Right lobe of liver (tissue), 6 donors: ENCODE measurements at regions not wholly inside any gene's neighbourhood (a gene's known extent, or its start where the extent isn't known, plus 50 kb on each side); places are given as distances from the start of the nearest gene placed in this dataset.

Source experiments
- ATAC-seq, 4 donors: fragments of 200-7000 bp; cut with Tn5 transposase; one replicate each; pipeline ENCODE4 v1.9.1; 2020; ENCODE audit warnings: mild to moderate bottlenecking in 4 of 4, moderate library complexity in 4 of 4
- DNase-seq, 3 donors: peaks; one replicate each; pipeline ENCODE4 v3.0.0-alpha.2; 2020
- H3K27ac ChIP-seq, 3 donors: fragments of 200-600 bp; one replicate each; pipeline ENCODE4 v1.8.0; 2022
- H3K27me3 ChIP-seq, 2 donors: fragments of 200-600 bp; one replicate each; pipeline ENCODE4 v1.8.0; 2022
- H3K36me3 ChIP-seq, 4 donors: fragments of 200-600 bp; sonication (generic) in 1 of 4; one replicate each; pipeline versions ENCODE4 v1.5.1 to v1.8.0; 2017 to 2022; ENCODE audit warnings: control low read depth in 1 of 4
- H3K4me1 ChIP-seq, 4 donors: fragments of 200-600 bp; sonication (generic) in 1 of 4; one replicate each; pipeline versions ENCODE4 v1.5.1 to v1.8.0; 2017 to 2022; ENCODE audit warnings: control low read depth in 1 of 4
- H3K4me3 ChIP-seq, 3 donors: fragments of 200-600 bp; one replicate each; pipeline ENCODE4 v1.8.0; 2022
- H3K9me3 ChIP-seq, 4 donors: fragments of 200-600 bp; sonication (generic) in 1 of 4; one replicate each; pipeline versions ENCODE4 v1.5.1 to v1.8.0; 2017 to 2022; ENCODE audit warnings: control low read depth in 1 of 4
- POLR2A ChIP-seq: fragments of 450-650 bp; IDR thresholded peaks from one replicate; pipeline ENCODE4 v1.6.1; 2017; ENCODE audit warnings: antibody characterized with exemption, mild to moderate bottlenecking
- WGBS: methylation state at CpG from one replicate; pipeline ENCODE4 v1.1.6; 2018; ENCODE audit warnings: low coverage, low lambda C conversion rate; ENCODE audit not compliant: insufficient coverage; ENCODE audit errors: missing lambda C conversion rate; 5-methylcytosine and 5-hydroxymethylcytosine counted together
- intact Hi-C, 2 donors: fragments of 100-400 bp; cut with DNase I; formaldehyde crosslinking; loops; one replicate each; pipeline versions ENCODE4 v1.11.2 to v1.14.1; 2022
- TF ChIP-seq, protein P1 (sequence below), 4 donors: fragments of 200-600 bp in 3 of 4; fragments of 450-650 bp in 1 of 4; IDR thresholded peaks; one replicate each; pipeline versions ENCODE4 v1.5.1 to v1.8.0; 2016 to 2022; ENCODE audit warnings: antibody characterized with exemption in 4 of 4, mild to moderate bottlenecking in 2 of 4
- donor health status: DM: no; HTN: yes; CAD: no.
- donor health status: DM: no; HTN: no; CAD: no.
- donor health status: DM: no; HTN: no; CAD: no.
- donor health status: DM: no; HTN: yes; CAD: no.
- donor health status: DM: no; HTN: yes; CAD: no.

DNA sequence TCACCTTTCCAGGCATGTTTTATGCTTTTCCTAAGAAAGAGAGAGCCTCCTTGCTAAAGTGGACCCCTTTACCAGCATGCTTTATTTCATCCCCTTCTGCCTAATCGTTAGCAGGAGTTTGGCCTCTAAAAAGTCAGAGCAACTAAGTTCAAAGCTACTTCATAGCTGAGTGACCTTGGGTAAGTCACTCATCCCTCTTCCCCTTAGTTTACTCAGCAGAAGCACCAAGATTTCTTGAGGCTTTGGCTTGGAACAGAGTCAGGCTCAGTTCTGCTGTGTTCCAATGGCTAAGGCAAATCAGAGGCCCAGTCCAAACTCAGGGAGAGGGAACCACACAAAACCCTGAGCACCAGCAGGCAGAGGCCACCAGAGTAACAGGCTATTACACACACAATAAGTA, 254.9 kb downstream of the TJP1 start:
- intact Hi-C loops = no loop called here
- no peaks in the 10 kb centered on the region for H3K4me1 ChIP-seq
- TF ChIP-seq POLR2A = no peak
- TF ChIP-seq, protein P1, sequence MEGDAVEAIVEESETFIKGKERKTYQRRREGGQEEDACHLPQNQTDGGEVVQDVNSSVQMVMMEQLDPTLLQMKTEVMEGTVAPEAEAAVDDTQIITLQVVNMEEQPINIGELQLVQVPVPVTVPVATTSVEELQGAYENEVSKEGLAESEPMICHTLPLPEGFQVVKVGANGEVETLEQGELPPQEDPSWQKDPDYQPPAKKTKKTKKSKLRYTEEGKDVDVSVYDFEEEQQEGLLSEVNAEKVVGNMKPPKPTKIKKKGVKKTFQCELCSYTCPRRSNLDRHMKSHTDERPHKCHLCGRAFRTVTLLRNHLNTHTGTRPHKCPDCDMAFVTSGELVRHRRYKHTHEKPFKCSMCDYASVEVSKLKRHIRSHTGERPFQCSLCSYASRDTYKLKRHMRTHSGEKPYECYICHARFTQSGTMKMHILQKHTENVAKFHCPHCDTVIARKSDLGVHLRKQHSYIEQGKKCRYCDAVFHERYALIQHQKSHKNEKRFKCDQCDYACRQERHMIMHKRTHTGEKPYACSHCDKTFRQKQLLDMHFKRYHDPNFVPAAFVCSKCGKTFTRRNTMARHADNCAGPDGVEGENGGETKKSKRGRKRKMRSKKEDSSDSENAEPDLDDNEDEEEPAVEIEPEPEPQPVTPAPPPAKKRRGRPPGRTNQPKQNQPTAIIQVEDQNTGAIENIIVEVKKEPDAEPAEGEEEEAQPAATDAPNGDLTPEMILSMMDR (IDR thresholded peaks at IDR 0.05) = no peak
- peaks cover 0 to 12% of the 10 kb centered on the region in 2 donors for H3K27me3 ChIP-seq
- ATAC-seq (no peak), DNase-seq (no peak)
- 40% methylated on average over 1 of the region's 1 CpG for WGBS
- H3K27ac ChIP-seq = no peak overlapping the region
- H3K36me3 ChIP-seq = no peaks in the 10 kb centered on the region
- H3K4me3 ChIP-seq = no peak overlapping the region
- H3K9me3 ChIP-seq = no peaks in the 10 kb centered on the region

GRCh38 chr15:29566914-29567313, 255.4 kb downstream of the TJP1 start:
- no peak overlapping the region for H3K4me3 ChIP-seq
- peaks cover 0 to 8% of the 10 kb centered on the region in 2 donors for H3K27me3 ChIP-seq
- 49% methylated on average over 2 of the region's 3 CpGs for WGBS
- no peak for ATAC-seq
- H3K9me3 ChIP-seq = no peaks in the 10 kb centered on the region
- H3K36me3 ChIP-seq = no peaks in the 10 kb centered on the region
- H3K4me1 ChIP-seq = no peaks in the 10 kb centered on the region
- intact Hi-C loops = no loop called here
- H3K27ac ChIP-seq = no peak overlapping the region
- TF ChIP-seq, protein P1 (IDR thresholded peaks at IDR 0.05) = no peak
- TF ChIP-seq POLR2A = no peak
- DNase-seq = no peak

GRCh38 chr15:29563112-29563511, 259.2 kb downstream of the TJP1 start:
- ATAC-seq (no peak), DNase-seq (no peak)
- Histone ChIP-seq H3K9me3 (no peaks in the 10 kb centered on the region), H3K36me3 (no peaks in the 10 kb centered on the region), H3K27me3 (no peaks in the 10 kb centered on the region), H3K27ac (no peak overlapping the region), H3K4me3 (no peak overlapping the region), H3K4me1 (no peaks in the 10 kb centered on the region)
- intact Hi-C loops = no loop called here
- TF ChIP-seq POLR2A = no peak
- TF ChIP-seq, protein P1 (IDR thresholded peaks at IDR 0.05) = no peak

GRCh38 chr15:29560896-29561295, 261.4 kb downstream of the TJP1 start:
- no peak for ATAC-seq
- H3K4me3 ChIP-seq = no peak overlapping the region

GRCh38 chr15:29558261-29558660, 264.0 kb downstream of the TJP1 start:
- no peaks in the 10 kb centered on the region for H3K4me1 ChIP-seq
- H3K36me3 ChIP-seq = no peaks in the 10 kb centered on the region
- no peak overlapping the region for H3K27ac ChIP-seq
- TF ChIP-seq, protein P1 (IDR thresholded peaks at IDR 0.05) = no peak
- TF ChIP-seq POLR2A = no peak
- ATAC-seq (no peak), DNase-seq (no peak)
- 77% methylated on average over 3 of the region's 9 CpGs for WGBS
- no peak overlapping the region for H3K4me3 ChIP-seq
- H3K9me3 ChIP-seq = no peaks in the 10 kb centered on the region
- intact Hi-C loops = no loop called here
- no peaks in the 10 kb centered on the region for H3K27me3 ChIP-seq

More at GRCh38 chr15:29560896-29561295, 261.4 kb downstream of the TJP1 start:
- Histone ChIP-seq H3K36me3 (no peaks in the 10 kb centered on the region), H3K27me3 (no peaks in the 10 kb centered on the region), H3K27ac (no peak overlapping the region), H3K4me1 (no peaks in the 10 kb centered on the region), H3K9me3 (no peaks in the 10 kb centered on the region)
- intact Hi-C loops = no loop called here
- TF ChIP-seq POLR2A = no peak
- TF ChIP-seq, protein P1 (IDR thresholded peaks at IDR 0.05) = no peak
- 69% methylated on average over 2 of the region's 2 CpGs for WGBS
- no peak for DNase-seq
